NT2/D1 (cell line): ENCODE measurements at regions not wholly inside any gene's neighbourhood (a gene's known extent, or its start where the extent isn't known, plus 50 kb on each side); places are given as distances from the start of the nearest gene placed in this dataset.

Source experiments
- DNase-seq: peaks from one replicate; pipeline ENCODE4 v3.0.0-alpha.2; 2011; ENCODE audit warnings: low read depth, low spot score
- H3K27me3 ChIP-seq: 2 replicates; pipeline ENCODE4 v1.6.0; 2011; ENCODE audit warnings: mild to moderate bottlenecking; ENCODE audit not compliant: insufficient read length, insufficient read depth
- H3K36me3 ChIP-seq: 2 replicates; pipeline ENCODE4 v1.6.1; 2011; ENCODE audit warnings: mild to moderate bottlenecking, low read length, mixed read lengths; ENCODE audit not compliant: insufficient read depth, insufficient read length
- H3K4me1 ChIP-seq: 2 replicates; pipeline ENCODE4 v1.5.1; 2011; ENCODE audit not compliant: insufficient read depth, insufficient read length
- H3K4me3 ChIP-seq: 2 replicates; pipeline ENCODE4 v1.5.1; 2011; ENCODE audit warnings: low read depth; ENCODE audit not compliant: insufficient read length
- H3K9ac ChIP-seq: 2 replicates; pipeline ENCODE4 v1.6.0; 2011; ENCODE audit warnings: low read depth; ENCODE audit not compliant: insufficient read length
- H3K9me3 ChIP-seq: 2 replicates; pipeline ENCODE4 v1.5.1; 2011; ENCODE audit warnings: mild to moderate bottlenecking, low read length; ENCODE audit not compliant: insufficient read depth
- SUZ12 ChIP-seq: IDR thresholded peaks from 2 replicates; pipeline ENCODE4 v1.6.1; 2011; ENCODE audit not compliant: insufficient read length, insufficient read depth; ENCODE audit errors: extremely low read depth
- YY1 ChIP-seq: IDR thresholded peaks from 2 replicates; pipeline ENCODE4 v1.6.1; 2011; ENCODE audit not compliant: insufficient read length, insufficient read depth
- ZNF274 ChIP-seq: IDR thresholded peaks from 2 replicates; pipeline ENCODE4 v1.6.1; 2011; ENCODE audit warnings: mild to moderate bottlenecking, low read depth, low read length

GRCh38 chr13:86378628-86379027 is 579.4 kb upstream of the SLITRK6 start:
- H3K4me3 ChIP-seq, result no peak overlapping the region
- TF ChIP-seq ZNF274, result no peak
- H3K9me3 ChIP-seq, result no peaks in the 10 kb centered on the region
- no peaks in the 10 kb centered on the region for H3K36me3 ChIP-seq
- no peak overlapping the region for H3K9ac ChIP-seq
- DNase-seq, result no peak
- H3K27me3 ChIP-seq, result no peaks in the 10 kb centered on the region
- H3K4me1 ChIP-seq, result no peaks in the 10 kb centered on the region

GRCh38 chr13:86383151-86383550 is 583.9 kb upstream of the SLITRK6 start:
- DNase-seq, result no peak
- no peak for TF ChIP-seq ZNF274
- TF ChIP-seq YY1, result no peak
- no peak for TF ChIP-seq SUZ12
- Histone ChIP-seq H3K4me1 (no peaks in the 10 kb centered on the region), H3K9ac (no peak overlapping the region), H3K9me3 (no peaks in the 10 kb centered on the region), H3K4me3 (no peak overlapping the region), H3K36me3 (no peaks in the 10 kb centered on the region), H3K27me3 (no peaks in the 10 kb centered on the region)

GRCh38 chr13:86383561-86383960 is 584.3 kb upstream of the SLITRK6 start:
- no peaks in the 10 kb centered on the region for H3K27me3 ChIP-seq
- no peak for DNase-seq
- H3K4me3 ChIP-seq, result no peak overlapping the region
- no peaks in the 10 kb centered on the region for H3K36me3 ChIP-seq
- no peak overlapping the region for H3K9ac ChIP-seq
- TF ChIP-seq YY1, result no peak
- no peak for TF ChIP-seq SUZ12
- TF ChIP-seq ZNF274, result no peak
- no peaks in the 10 kb centered on the region for H3K4me1 ChIP-seq
- H3K9me3 ChIP-seq, result no peaks in the 10 kb centered on the region

GRCh38 chr13:86397635-86398034 is 598.4 kb upstream of the SLITRK6 start:
- Histone ChIP-seq H3K4me3 (no peak overlapping the region), H3K36me3 (no peaks in the 10 kb centered on the region), H3K27me3 (no peaks in the 10 kb centered on the region), H3K9me3 (no peaks in the 10 kb centered on the region), H3K9ac (no peak overlapping the region), H3K4me1 (no peaks in the 10 kb centered on the region)
- DNase-seq, result no peak
- TF ChIP-seq SUZ12 (no peak), ZNF274 (no peak), YY1 (no peak)

GRCh38 chr13:86399572-86399971 is 600.4 kb upstream of the SLITRK6 start:
- H3K9me3 ChIP-seq, result no peaks in the 10 kb centered on the region
- no peak for DNase-seq
- no peaks in the 10 kb centered on the region for H3K36me3 ChIP-seq
- no peaks in the 10 kb centered on the region for H3K27me3 ChIP-seq
- no peaks in the 10 kb centered on the region for H3K4me1 ChIP-seq
- H3K4me3 ChIP-seq, result no peak overlapping the region
- TF ChIP-seq ZNF274 (no peak), YY1 (no peak), SUZ12 (no peak)
- H3K9ac ChIP-seq, result no peak overlapping the region

- no peaks in the 10 kb centered on the region for H3K27me3 ChIP-seq
- no peak for DNase-seq
- H3K9me3 ChIP-seq, result no peaks in the 10 kb centered on the region
- H3K9ac ChIP-seq, result no peak overlapping the region
- no peak for TF ChIP-seq ZNF274
- TF ChIP-seq YY1, result no peak
- TF ChIP-seq SUZ12, result no peak
- no peak overlapping the region for H3K4me3 ChIP-seq
- H3K4me1 ChIP-seq, result no peaks in the 10 kb centered on the region
- H3K36me3 ChIP-seq, result no peaks in the 10 kb centered on the region
These were observed 603.3 kb upstream of the SLITRK6 start for GRCh38 chr13:86402500-86402899.

- no peak for DNase-seq
These were observed 604.0 kb upstream of the SLITRK6 start for GRCh38 chr13:86403181-86403580.

More at GRCh38 chr13:86403181-86403580, 604.0 kb upstream of the SLITRK6 start:
- Histone ChIP-seq H3K27me3 (no peaks in the 10 kb centered on the region), H3K9me3 (no peaks in the 10 kb centered on the region), H3K4me1 (no peaks in the 10 kb centered on the region), H3K4me3 (no peak overlapping the region), H3K36me3 (no peaks in the 10 kb centered on the region), H3K9ac (no peak overlapping the region)
- TF ChIP-seq SUZ12 (no peak), ZNF274 (no peak), YY1 (no peak)
